Keratinocyte (primary cell): ENCODE measurements at regions not wholly inside any gene's neighbourhood (a gene's known extent, or its start where the extent isn't known, plus 50 kb on each side); places are given as distances from the start of the nearest gene placed in this dataset.

Experiments
- DNase-seq: peaks from one replicate; pipeline ENCODE4 v3.0.0-alpha.2; 2011; ENCODE audit warnings: low read depth, missing footprints, low spot score
- FAIRE-seq: peaks from 2 replicates; lab custom pipeline; 2011; peaks lifted over from hg19 to GRCh38; lab: Jason Lieb, UNC
- H2AFZ ChIP-seq: 2 replicates; pipeline ENCODE4 v1.6.0; 2012; ENCODE audit warnings: low read length, control low read depth, inconsistent platforms; ENCODE audit not compliant: control insufficient read depth
- H3K27ac ChIP-seq: 2 replicates; pipeline ENCODE4 v1.5.1; 2011; ENCODE audit warnings: low read length; ENCODE audit not compliant: control insufficient read depth, insufficient read depth
- H3K27me3 ChIP-seq: 3 replicates; pipeline ENCODE4 v1.6.0; 2011; ENCODE audit warnings: low read length; ENCODE audit not compliant: control insufficient read depth, insufficient read depth; ENCODE audit errors: extremely low read depth
- H3K36me3 ChIP-seq, 2 experiments: 2 replicates in 1 of 2; 3 replicates in 1 of 2; pipeline ENCODE4 v1.5.1; 2011; ENCODE audit warnings: low read length in 2 of 2, mild to moderate bottlenecking in 1 of 2; ENCODE audit not compliant: control insufficient read depth in 2 of 2, insufficient read depth in 2 of 2; ENCODE audit errors: extremely low read depth in 1 of 2
- H3K4me1 ChIP-seq: 3 replicates; pipeline ENCODE4 v1.5.1; 2011; ENCODE audit warnings: low read length; ENCODE audit not compliant: control insufficient read depth, insufficient read depth; ENCODE audit errors: extremely low read depth
- H3K4me2 ChIP-seq: 3 replicates; pipeline ENCODE4 v1.6.0; 2011; ENCODE audit warnings: low read depth, low read length; ENCODE audit not compliant: control insufficient read depth, insufficient read depth; ENCODE audit errors: extremely low read depth
- H3K4me3 ChIP-seq, 3 experiments: fragments of 200-600 bp in 1 of 3; sonication (generic) in 1 of 3; 2 replicates in 2 of 3; 3 replicates in 1 of 3; pipeline ENCODE4 v1.5.1; 2011 to 2016; ENCODE audit warnings: low read length in 3 of 3, mild to moderate bottlenecking in 3 of 3, control low read depth in 2 of 3, inconsistent platforms in 1 of 3, low read depth in 1 of 3, mixed read lengths in 1 of 3, mixed run types in 1 of 3, moderate library complexity in 1 of 3; ENCODE audit not compliant: control insufficient read depth in 2 of 3, insufficient read depth in 2 of 3; ENCODE audit errors: extremely low read depth in 1 of 3
- H3K79me2 ChIP-seq: 2 replicates; pipeline ENCODE4 v1.6.0; 2012; ENCODE audit warnings: low read length; ENCODE audit not compliant: control insufficient read depth, insufficient read depth
- H3K9ac ChIP-seq: 3 replicates; pipeline ENCODE4 v1.6.0; 2011; ENCODE audit warnings: low read length; ENCODE audit not compliant: control insufficient read depth, insufficient read depth; ENCODE audit errors: extremely low read depth
- H3K9me1 ChIP-seq: 3 replicates; pipeline ENCODE4 v1.6.0; 2011; ENCODE audit warnings: low read length; ENCODE audit not compliant: control insufficient read depth, insufficient read depth; ENCODE audit errors: extremely low read depth
- H3K9me3 ChIP-seq: 2 replicates; pipeline ENCODE4 v1.5.1; 2012; ENCODE audit warnings: low read depth, low read length; ENCODE audit not compliant: control insufficient read depth
- H4K20me1 ChIP-seq: 3 replicates; pipeline ENCODE4 v1.6.0; 2011; ENCODE audit warnings: low read length; ENCODE audit not compliant: control insufficient read depth, insufficient read depth; ENCODE audit errors: extremely low read depth
- EZH2 ChIP-seq: IDR thresholded peaks from one replicate; pipeline ENCODE4 v1.6.1; 2012; ENCODE audit warnings: inconsistent platforms, mild to moderate bottlenecking, low read length, moderate library complexity
- dilution Hi-C: fragments of 300-500 bp; cut with MboI; formaldehyde crosslinking; loops from one replicate; pipeline ENCODE4 v1.7.0; 2020; ENCODE audit warnings: low sequenced_read_pairs; ENCODE audit not compliant: extremely low pct_ligation_motif_present
- TF ChIP-seq, protein P1 (sequence below), 3 experiments: IDR thresholded peaks in 1 of 3; conservative IDR thresholded peaks in 1 of 3; optimal IDR thresholded peaks in 1 of 3; 2 replicates in 2 of 3; 3 replicates in 1 of 3; pipeline versions ENCODE3 to v1.5.1; 2011; ENCODE audit warnings: low read length in 3 of 3, mild to moderate bottlenecking in 3 of 3, moderate library complexity in 2 of 3, control low read depth in 1 of 3, inconsistent platforms in 1 of 3; ENCODE audit not compliant: insufficient read depth in 2 of 3; ENCODE audit errors: extremely low read depth in 1 of 3

DNA sequence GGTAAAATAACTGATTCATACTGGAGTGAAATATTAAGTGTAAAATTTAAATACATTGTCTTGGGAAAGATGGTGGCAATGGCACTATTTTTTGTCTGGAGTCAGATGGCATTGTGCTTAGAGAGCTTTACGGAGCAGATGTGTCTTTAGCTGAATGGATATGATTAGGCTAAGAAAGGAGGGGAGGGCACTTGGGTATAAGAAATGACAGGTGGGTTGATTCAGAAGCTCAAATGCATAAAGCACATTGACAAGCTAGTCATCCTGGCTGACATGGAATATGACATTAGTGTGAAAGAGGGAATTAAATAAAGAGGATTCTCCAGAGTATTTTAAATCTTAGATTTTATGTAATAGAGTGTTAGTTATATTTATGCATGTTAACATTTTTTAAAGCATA, 570.1 kb upstream of the CBLB start:
- Histone ChIP-seq H3K9ac (no peak overlapping the region), H3K27me3 (no peaks in the 10 kb centered on the region), H3K36me3 (no peaks in the 10 kb centered on the region), H3K9me3 (no peaks in the 10 kb centered on the region), H3K79me2 (no peaks in the 10 kb centered on the region), H2AFZ (no peak overlapping the region), H3K27ac (no peak overlapping the region), H3K9me1 (no peaks in the 10 kb centered on the region), H3K4me1 (no peaks in the 10 kb centered on the region), H3K4me3 (no peak overlapping the region), H4K20me1 (no peaks in the 10 kb centered on the region), H3K4me2 (no peak overlapping the region)
- FAIRE-seq = no peak
- no peak for TF ChIP-seq EZH2
- TF ChIP-seq, protein P1, sequence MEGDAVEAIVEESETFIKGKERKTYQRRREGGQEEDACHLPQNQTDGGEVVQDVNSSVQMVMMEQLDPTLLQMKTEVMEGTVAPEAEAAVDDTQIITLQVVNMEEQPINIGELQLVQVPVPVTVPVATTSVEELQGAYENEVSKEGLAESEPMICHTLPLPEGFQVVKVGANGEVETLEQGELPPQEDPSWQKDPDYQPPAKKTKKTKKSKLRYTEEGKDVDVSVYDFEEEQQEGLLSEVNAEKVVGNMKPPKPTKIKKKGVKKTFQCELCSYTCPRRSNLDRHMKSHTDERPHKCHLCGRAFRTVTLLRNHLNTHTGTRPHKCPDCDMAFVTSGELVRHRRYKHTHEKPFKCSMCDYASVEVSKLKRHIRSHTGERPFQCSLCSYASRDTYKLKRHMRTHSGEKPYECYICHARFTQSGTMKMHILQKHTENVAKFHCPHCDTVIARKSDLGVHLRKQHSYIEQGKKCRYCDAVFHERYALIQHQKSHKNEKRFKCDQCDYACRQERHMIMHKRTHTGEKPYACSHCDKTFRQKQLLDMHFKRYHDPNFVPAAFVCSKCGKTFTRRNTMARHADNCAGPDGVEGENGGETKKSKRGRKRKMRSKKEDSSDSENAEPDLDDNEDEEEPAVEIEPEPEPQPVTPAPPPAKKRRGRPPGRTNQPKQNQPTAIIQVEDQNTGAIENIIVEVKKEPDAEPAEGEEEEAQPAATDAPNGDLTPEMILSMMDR (optimal IDR thresholded peaks at IDR 0.05 in 1 of 3, IDR thresholded peaks at IDR 0.05 in 1 of 3, conservative IDR thresholded peaks at IDR 0.05 in 1 of 3; ENCODE audit: extremely low read depth in 1 of 3, insufficient read depth in 2 of 3, low read length in 3 of 3) = no peak
- no peak for DNase-seq
- dilution Hi-C loops = no loop called here

DNA sequence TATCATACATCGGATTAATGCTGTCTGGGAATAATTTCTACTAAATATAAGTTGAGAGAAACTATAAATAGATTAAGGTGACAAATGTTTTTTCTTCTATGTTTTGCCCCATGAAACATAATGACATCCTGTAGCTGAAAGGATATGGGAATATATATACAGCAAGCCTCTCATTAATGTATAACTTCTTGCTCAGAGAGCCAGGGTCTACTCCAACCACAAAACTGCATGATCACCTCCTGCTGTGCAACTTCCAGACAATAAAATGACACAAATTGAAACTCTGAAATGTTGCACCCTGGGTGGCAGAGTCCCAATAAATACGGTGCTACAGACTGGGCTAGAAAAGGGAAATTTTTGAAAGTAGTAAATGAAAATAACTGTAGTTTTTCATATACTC, 571.9 kb upstream of the CBLB start:
- H3K9me1 ChIP-seq = no peaks in the 10 kb centered on the region
- dilution Hi-C loops = no loop called here
- no peaks in the 10 kb centered on the region for H3K9me3 ChIP-seq
- DNase-seq (no peak), FAIRE-seq (no peak)
- H3K4me2 ChIP-seq = no peak overlapping the region
- no peaks in the 10 kb centered on the region for H3K4me1 ChIP-seq
- no peak overlapping the region for H3K27ac ChIP-seq
- H3K36me3 ChIP-seq = no peaks in the 10 kb centered on the region
- H2AFZ ChIP-seq = no peak overlapping the region
- no peaks in the 10 kb centered on the region for H3K79me2 ChIP-seq
- TF ChIP-seq EZH2 = no peak
- H3K9ac ChIP-seq = no peak overlapping the region
- no peaks in the 10 kb centered on the region for H3K27me3 ChIP-seq
- no peaks in the 10 kb centered on the region for H4K20me1 ChIP-seq
- H3K4me3 ChIP-seq = no peak overlapping the region

GRCh38 chr3:106446271-106446670, 577.5 kb upstream of the CBLB start:
- dilution Hi-C loops = no loop called here

More at GRCh38 chr3:106446271-106446670, 577.5 kb upstream of the CBLB start:
- no peak for TF ChIP-seq EZH2
- TF ChIP-seq, protein P1 (optimal IDR thresholded peaks at IDR 0.05 in 1 of 3, IDR thresholded peaks at IDR 0.05 in 1 of 3, conservative IDR thresholded peaks at IDR 0.05 in 1 of 3; ENCODE audit: extremely low read depth in 1 of 3, insufficient read depth in 2 of 3, low read length in 3 of 3) = no peak
- FAIRE-seq (no peak), DNase-seq (no peak)
- Histone ChIP-seq H3K36me3 (no peaks in the 10 kb centered on the region), H2AFZ (no peak overlapping the region), H3K9ac (no peak overlapping the region), H3K27ac (no peak overlapping the region), H3K9me3 (no peaks in the 10 kb centered on the region), H3K4me1 (no peaks in the 10 kb centered on the region), H3K9me1 (no peaks in the 10 kb centered on the region), H3K4me2 (no peak overlapping the region), H4K20me1 (no peaks in the 10 kb centered on the region), H3K27me3 (no peaks in the 10 kb centered on the region), H3K4me3 (no peak overlapping the region), H3K79me2 (no peaks in the 10 kb centered on the region)
